SU-DHL-6 (cell line): ENCODE measurements at regions not wholly inside any gene's neighbourhood (a gene's known extent, or its start where the extent isn't known, plus 50 kb on each side); places are given as distances from the start of the nearest gene placed in this dataset.

Source experiments
- H2AFZ ChIP-seq: fragments of 200-600 bp; sonication (generic); 2 replicates; pipeline ENCODE4 v1.6.1; 2014; ENCODE audit warnings: low read depth, mild to moderate bottlenecking, moderate library complexity, mixed read lengths, antibody characterized with exemption, low read length; ENCODE audit not compliant: severe bottlenecking
- H3F3A ChIP-seq: fragments of 200-600 bp; shearing (Covaris generic); 2 replicates; pipeline ENCODE4 v1.6.0; 2016; ENCODE audit warnings: antibody characterized with exemption, mild to moderate bottlenecking; ENCODE audit not compliant: insufficient read depth
- H3K27ac ChIP-seq: fragments of 200-600 bp; sonication (generic); 2 replicates; pipeline ENCODE4 v1.5.1; 2016; ENCODE audit warnings: low read depth, mild to moderate bottlenecking, low read length, moderate library complexity, mixed read lengths
- H3K27me3 ChIP-seq: fragments of 200-600 bp; sonication (generic), shearing (Covaris generic); 2 replicates; pipeline ENCODE4 v1.6.0; 2014; ENCODE audit warnings: mild to moderate bottlenecking, low read length
- H3K36me3 ChIP-seq: fragments of 200-600 bp; sonication (generic); 2 replicates; pipeline ENCODE4 v1.6.1; 2014; ENCODE audit warnings: mild to moderate bottlenecking, low read length, mixed read lengths
- H3K4me2 ChIP-seq: fragments of 300-600, 200-600 bp; shearing (Covaris generic), sonication (generic); 2 replicates; pipeline ENCODE4 v1.6.0; 2014; ENCODE audit warnings: low read length, low read depth, mild to moderate bottlenecking; ENCODE audit not compliant: poor library complexity, severe bottlenecking
- H3K4me3 ChIP-seq: fragments of 200-600 bp; sonication (generic); 2 replicates; pipeline ENCODE4 v1.5.1; 2014; ENCODE audit warnings: antibody characterized with exemption, low read length, mild to moderate bottlenecking, mixed read lengths; ENCODE audit not compliant: insufficient read depth, poor library complexity, severe bottlenecking
- H3K79me2 ChIP-seq: fragments of 200-600 bp; sonication (generic); 2 replicates; pipeline ENCODE4 v1.6.1; 2014; ENCODE audit warnings: mild to moderate bottlenecking, low read length, moderate library complexity; ENCODE audit not compliant: insufficient read depth
- H3K9ac ChIP-seq: fragments of 200-600 bp; sonication (generic); 2 replicates; pipeline ENCODE4 v1.7.0; 2014; ENCODE audit warnings: mild to moderate bottlenecking, low read length
- H3K9me2 ChIP-seq: fragments of 200-600 bp; sonication (generic); replicated peaks from 2 replicates; pipeline ENCODE4 v1.6.1; 2014; ENCODE audit warnings: low read length; ENCODE audit not compliant: insufficient read depth
- H3K9me3 ChIP-seq: fragments of 200-600 bp; sonication (generic); 2 replicates; pipeline ENCODE4 v1.6.1; 2014; ENCODE audit warnings: low read length, mixed read lengths; ENCODE audit not compliant: insufficient read depth
- H4K20me1 ChIP-seq: fragments of 200-600 bp; sonication (generic); 2 replicates; pipeline ENCODE4 v1.6.1; 2014; ENCODE audit warnings: low read depth, mild to moderate bottlenecking, antibody characterized with exemption, low read length, moderate library complexity, mixed read lengths
- EZH2phosphoT487 ChIP-seq: fragments of 200-600 bp; sonication (generic), shearing (Covaris generic); conservative IDR thresholded peaks from 2 replicates; pipeline ENCODE4 v1.6.1; 2018; ENCODE audit warnings: mild to moderate bottlenecking, antibody characterized with exemption, low read length, moderate library complexity, mixed read lengths
- TF ChIP-seq, protein P1 (sequence below): fragments of 200-600 bp; sonication (generic); IDR thresholded peaks from one replicate; pipeline ENCODE4 v1.5.1; 2017; ENCODE audit warnings: antibody characterized with exemption, mild to moderate bottlenecking, low read length, moderate library complexity; ENCODE audit not compliant: insufficient read depth, poor library complexity, severe bottlenecking

DNA sequence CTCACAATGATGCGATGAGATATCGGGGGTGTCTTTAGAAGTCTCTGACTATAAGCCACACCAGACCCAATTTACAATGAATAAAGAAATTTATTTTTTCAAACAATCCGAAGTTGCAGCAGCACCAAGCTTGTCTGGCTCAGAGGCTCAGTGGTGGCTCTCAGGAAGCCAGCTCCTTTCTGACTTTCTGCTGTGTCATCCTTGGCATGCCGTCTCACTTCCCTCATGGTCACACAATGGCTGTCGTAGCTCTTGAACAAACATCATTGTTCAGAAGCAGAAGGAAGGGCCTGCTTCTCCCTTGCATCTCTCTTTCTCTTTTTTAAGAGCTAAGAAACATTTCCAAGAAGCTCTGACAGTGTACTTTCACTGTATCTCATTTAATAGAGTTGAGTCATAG lies 299.0 kb downstream of the DOK5 start:
- Histone ChIP-seq H3K9ac (no peak overlapping the region), H3K27ac (no peak overlapping the region), H3K36me3 (no peaks in the 10 kb centered on the region), H3K9me2 (no peaks in the 10 kb centered on the region), H3K9me3 (no peaks in the 10 kb centered on the region), H3F3A (no peaks in the 10 kb centered on the region), H3K79me2 (no peaks in the 10 kb centered on the region), H2AFZ (no peak overlapping the region), H3K4me2 (no peak overlapping the region), H3K27me3 (no peaks in the 10 kb centered on the region), H4K20me1 (no peaks in the 10 kb centered on the region), H3K4me3 (no peak overlapping the region)
- no peak for TF ChIP-seq EZH2phosphoT487
- TF ChIP-seq, protein P1, sequence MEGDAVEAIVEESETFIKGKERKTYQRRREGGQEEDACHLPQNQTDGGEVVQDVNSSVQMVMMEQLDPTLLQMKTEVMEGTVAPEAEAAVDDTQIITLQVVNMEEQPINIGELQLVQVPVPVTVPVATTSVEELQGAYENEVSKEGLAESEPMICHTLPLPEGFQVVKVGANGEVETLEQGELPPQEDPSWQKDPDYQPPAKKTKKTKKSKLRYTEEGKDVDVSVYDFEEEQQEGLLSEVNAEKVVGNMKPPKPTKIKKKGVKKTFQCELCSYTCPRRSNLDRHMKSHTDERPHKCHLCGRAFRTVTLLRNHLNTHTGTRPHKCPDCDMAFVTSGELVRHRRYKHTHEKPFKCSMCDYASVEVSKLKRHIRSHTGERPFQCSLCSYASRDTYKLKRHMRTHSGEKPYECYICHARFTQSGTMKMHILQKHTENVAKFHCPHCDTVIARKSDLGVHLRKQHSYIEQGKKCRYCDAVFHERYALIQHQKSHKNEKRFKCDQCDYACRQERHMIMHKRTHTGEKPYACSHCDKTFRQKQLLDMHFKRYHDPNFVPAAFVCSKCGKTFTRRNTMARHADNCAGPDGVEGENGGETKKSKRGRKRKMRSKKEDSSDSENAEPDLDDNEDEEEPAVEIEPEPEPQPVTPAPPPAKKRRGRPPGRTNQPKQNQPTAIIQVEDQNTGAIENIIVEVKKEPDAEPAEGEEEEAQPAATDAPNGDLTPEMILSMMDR: no peak

DNA sequence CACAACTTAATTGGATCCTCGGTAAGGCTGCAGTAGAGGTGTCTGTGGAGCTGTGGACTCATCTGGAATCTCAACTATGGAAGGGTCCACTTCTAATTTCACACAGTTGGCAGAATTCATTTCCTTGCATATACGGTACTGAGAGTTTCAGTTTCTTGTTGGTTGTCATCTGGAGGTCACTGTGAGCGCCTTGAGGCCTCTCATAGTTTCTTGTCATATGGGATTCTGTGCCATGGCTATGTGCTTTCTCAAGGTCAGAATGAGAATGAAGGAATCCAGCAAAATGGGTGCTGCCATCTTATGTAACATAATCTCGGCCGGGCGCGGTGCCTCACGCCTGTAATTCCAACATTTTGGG lies 298.2 kb downstream of the DOK5 start:
- H3K79me2 ChIP-seq: no peaks in the 10 kb centered on the region
- H3K36me3 ChIP-seq: no peaks in the 10 kb centered on the region
- H2AFZ ChIP-seq: no peak overlapping the region
- H3K9ac ChIP-seq: no peak overlapping the region
- H3K4me3 ChIP-seq: no peak overlapping the region
- H3F3A ChIP-seq: no peaks in the 10 kb centered on the region
- H3K27me3 ChIP-seq: no peaks in the 10 kb centered on the region
- no peaks in the 10 kb centered on the region for H3K9me3 ChIP-seq
- H4K20me1 ChIP-seq: no peaks in the 10 kb centered on the region
- H3K4me2 ChIP-seq: no peak overlapping the region
- no peak overlapping the region for H3K27ac ChIP-seq
- TF ChIP-seq, protein P1: no peak
- no peak for TF ChIP-seq EZH2phosphoT487
- no peaks in the 10 kb centered on the region for H3K9me2 ChIP-seq

DNA sequence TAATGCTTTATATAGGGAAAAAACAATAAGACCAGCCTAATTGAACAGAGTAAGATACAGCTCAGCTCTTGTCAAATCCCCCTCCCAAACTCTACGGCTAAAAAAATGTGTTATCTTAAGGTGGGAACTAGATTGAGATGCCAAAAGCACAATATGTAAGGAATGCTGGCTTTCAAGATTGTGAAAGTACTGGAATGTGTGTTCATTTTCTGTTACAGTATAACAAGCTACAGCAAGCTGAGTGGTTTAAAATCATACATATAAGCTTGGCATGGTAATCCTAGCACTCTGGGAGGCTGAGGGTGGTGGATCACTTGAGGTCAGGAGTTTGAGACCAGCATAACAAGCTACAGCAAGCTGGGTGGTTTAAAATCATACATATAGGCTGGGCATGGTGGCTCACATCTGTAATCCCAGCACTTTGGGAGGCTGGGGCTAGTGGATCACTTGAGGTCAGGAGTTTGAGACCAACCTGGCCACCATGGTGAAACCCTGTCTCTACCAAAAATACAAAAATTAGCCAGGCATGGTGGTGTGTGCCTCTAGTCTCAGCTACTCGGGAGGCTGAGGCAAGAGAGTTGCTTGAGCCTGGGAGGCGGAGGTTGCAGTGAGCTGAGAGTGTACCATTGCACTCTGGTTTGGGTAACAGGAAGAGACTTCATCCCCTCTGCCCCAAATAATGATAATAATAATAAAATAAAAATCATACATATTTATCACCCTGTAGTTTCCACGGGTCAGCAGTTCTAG lies 297.7 kb downstream of the DOK5 start:
- Histone ChIP-seq H3K9me2 (no peaks in the 10 kb centered on the region), H3K27ac (no peak overlapping the region), H4K20me1 (no peaks in the 10 kb centered on the region), H2AFZ (no peak overlapping the region), H3K9ac (no peak overlapping the region), H3K9me3 (no peaks in the 10 kb centered on the region), H3F3A (no peaks in the 10 kb centered on the region), H3K27me3 (no peaks in the 10 kb centered on the region), H3K36me3 (no peaks in the 10 kb centered on the region), H3K79me2 (no peaks in the 10 kb centered on the region), H3K4me2 (no peak overlapping the region), H3K4me3 (no peak overlapping the region)
- no peak for TF ChIP-seq EZH2phosphoT487
- TF ChIP-seq, protein P1: no peak
